ENCODE measurements at regions not wholly inside any gene's neighbourhood (a gene's known extent, or its start where the extent isn't known, plus 50 kb on each side); places are given as distances from the start of the nearest gene placed in this dataset.
"Not testable (repeated sequence)": the region's sequence is repeated elsewhere in the genome, so short reads cannot be mapped to it uniquely, and the experiment has no call there.

DNA sequence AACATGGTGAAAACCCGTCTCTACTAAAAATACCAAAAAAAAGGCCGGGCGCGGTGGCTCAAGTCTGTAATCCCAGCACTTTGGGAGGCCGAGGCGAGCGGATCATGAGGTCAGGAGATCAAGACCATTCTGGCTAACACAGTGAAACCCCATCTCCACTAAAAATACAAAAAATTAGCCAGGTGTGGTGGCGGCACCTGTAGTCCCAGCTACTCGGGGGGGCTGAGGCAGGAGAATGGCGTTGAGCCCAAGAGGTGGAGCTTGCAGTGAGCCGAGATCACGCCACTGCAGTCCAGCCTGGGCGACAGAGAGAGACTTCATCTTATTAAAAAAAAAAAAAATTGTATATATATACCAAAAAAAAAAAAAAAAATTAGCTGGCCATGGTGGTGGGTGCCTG lies 533.8 kb downstream of the DMRTA1 start:
- H3K4me1 Mint-ChIP-seq (ENCODE audit: low read depth); DNase-seq; H3K27ac Mint-ChIP-seq; H3K36me3 Mint-ChIP-seq (ENCODE audit: insufficient read depth in 2 of 2); H3K27me3 Mint-ChIP-seq (ENCODE audit: low read depth); H3K9me3 Mint-ChIP-seq; H3K4me3 Mint-ChIP-seq; ATAC-seq (replicated peaks in 1 of 2): not testable (repeated sequence)

GRCh38 chr9:22986556-22986955 lies 539.9 kb downstream of the DMRTA1 start:
- H3K27ac Mint-ChIP-seq = no peak overlapping the region
- H3K36me3 Mint-ChIP-seq (ENCODE audit: insufficient read depth in 2 of 2) = no peaks in the 10 kb centered on the region
- H3K4me1 Mint-ChIP-seq (ENCODE audit: low read depth) = no peaks in the 10 kb centered on the region
- H3K4me3 Mint-ChIP-seq = no peak overlapping the region
- ATAC-seq (replicated peaks in 1 of 2) (no peak), DNase-seq (no peak)
- no peaks in the 10 kb centered on the region for H3K27me3 Mint-ChIP-seq (ENCODE audit: low read depth)
- H3K9me3 Mint-ChIP-seq = peaks cover 6 to 12% of the 10 kb centered on the region in 2 donors

DNA sequence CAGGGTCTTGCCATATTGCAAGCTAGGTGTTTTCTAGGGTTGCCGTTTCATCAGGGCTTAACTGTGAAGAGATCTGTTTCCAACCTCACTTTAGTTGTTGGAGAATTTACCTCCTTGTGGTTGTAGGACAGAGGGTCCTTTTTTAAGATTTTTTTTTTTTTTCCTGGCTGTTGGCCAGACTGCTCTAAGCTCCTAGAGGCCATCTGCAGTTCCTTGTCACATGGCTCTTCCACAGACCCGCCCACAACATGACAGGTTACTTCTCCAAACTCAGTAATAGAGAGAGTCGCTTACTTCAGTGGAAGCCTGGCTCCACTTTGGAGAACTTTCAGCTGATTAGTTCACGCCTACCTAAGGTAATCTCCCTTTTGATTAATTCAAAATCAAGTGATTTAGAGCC lies 543.7 kb downstream of the DMRTA1 start:
- Mint-ChIP-seq H3K36me3 (ENCODE audit: insufficient read depth in 2 of 2) (no peaks in the 10 kb centered on the region), H3K4me3 (no peak overlapping the region), H3K27me3 (ENCODE audit: low read depth) (no peaks in the 10 kb centered on the region), H3K4me1 (ENCODE audit: low read depth) (no peaks in the 10 kb centered on the region), H3K27ac (no peak overlapping the region), H3K9me3 (peaks cover 6 to 9% of the 10 kb centered on the region in 2 donors)
- DNase-seq (no peak), ATAC-seq (replicated peaks in 1 of 2) (no peak)

DNA sequence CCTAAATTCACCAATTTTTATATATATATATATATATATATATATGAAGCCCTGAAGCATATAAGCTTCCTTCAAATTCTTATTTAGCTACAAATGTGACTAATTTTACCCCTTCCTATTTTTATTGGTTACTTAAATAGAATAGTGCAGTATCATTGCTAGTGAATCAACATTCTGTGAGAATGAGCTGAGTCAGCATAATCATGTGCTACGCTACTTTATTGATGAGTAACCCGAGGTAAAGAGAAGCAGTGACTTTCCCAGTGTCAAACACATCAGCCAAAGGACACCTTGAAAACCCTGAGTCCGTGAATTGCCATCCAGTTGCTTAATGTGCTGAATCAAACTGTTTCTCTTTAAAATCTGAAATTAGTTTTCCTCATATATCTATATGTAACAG lies 546.2 kb downstream of the DMRTA1 start:
- no peak overlapping the region for H3K27ac Mint-ChIP-seq
- ATAC-seq (replicated peaks in 1 of 2) (no peak), DNase-seq (no peak)
- no peaks in the 10 kb centered on the region for H3K36me3 Mint-ChIP-seq (ENCODE audit: insufficient read depth in 2 of 2)
- H3K27me3 Mint-ChIP-seq (ENCODE audit: low read depth) = no peaks in the 10 kb centered on the region
- H3K4me1 Mint-ChIP-seq (ENCODE audit: low read depth) = no peaks in the 10 kb centered on the region
- peaks cover 7% of the 10 kb centered on the region in 2 donors for H3K9me3 Mint-ChIP-seq
- no peak overlapping the region for H3K4me3 Mint-ChIP-seq

GRCh38 chr9:22997923-22998322 lies 551.3 kb downstream of the DMRTA1 start:
- Mint-ChIP-seq H3K4me1 (ENCODE audit: low read depth) (no peaks in the 10 kb centered on the region), H3K36me3 (ENCODE audit: insufficient read depth in 2 of 2) (no peaks in the 10 kb centered on the region), H3K27me3 (ENCODE audit: low read depth) (no peaks in the 10 kb centered on the region), H3K27ac (no peak overlapping the region), H3K9me3 (peaks cover 6 to 9% of the 10 kb centered on the region in 2 donors), H3K4me3 (no peak overlapping the region)
- ATAC-seq (replicated peaks in 1 of 2) (no peak), DNase-seq (no peak)

- DNase-seq (no peak), ATAC-seq (replicated peaks in 1 of 2) (no peak)
- H3K27me3 Mint-ChIP-seq (ENCODE audit: low read depth) = no peaks in the 10 kb centered on the region
- peaks cover 5 to 6% of the 10 kb centered on the region in 2 donors for H3K9me3 Mint-ChIP-seq
- H3K4me1 Mint-ChIP-seq (ENCODE audit: low read depth) = no peaks in the 10 kb centered on the region
- no peak overlapping the region for H3K4me3 Mint-ChIP-seq
- no peak overlapping the region for H3K27ac Mint-ChIP-seq
- H3K36me3 Mint-ChIP-seq (ENCODE audit: insufficient read depth in 2 of 2) = no peaks in the 10 kb centered on the region
Measured at GRCh38 chr9:23005156-23005555, 558.5 kb downstream of the DMRTA1 start.

GRCh38 chr9:23006127-23006526 lies 559.5 kb downstream of the DMRTA1 start:
- H3K27ac Mint-ChIP-seq = no peak overlapping the region
- ATAC-seq (replicated peaks in 1 of 2) = no peak
- H3K36me3 Mint-ChIP-seq (ENCODE audit: insufficient read depth in 2 of 2) = no peaks in the 10 kb centered on the region
- no peak overlapping the region for H3K4me3 Mint-ChIP-seq
- no peaks in the 10 kb centered on the region for H3K4me1 Mint-ChIP-seq (ENCODE audit: low read depth)
- DNase-seq = no peak
- peaks cover 2 to 6% of the 10 kb centered on the region in 2 donors for H3K9me3 Mint-ChIP-seq
- no peaks in the 10 kb centered on the region for H3K27me3 Mint-ChIP-seq (ENCODE audit: low read depth)

DNA sequence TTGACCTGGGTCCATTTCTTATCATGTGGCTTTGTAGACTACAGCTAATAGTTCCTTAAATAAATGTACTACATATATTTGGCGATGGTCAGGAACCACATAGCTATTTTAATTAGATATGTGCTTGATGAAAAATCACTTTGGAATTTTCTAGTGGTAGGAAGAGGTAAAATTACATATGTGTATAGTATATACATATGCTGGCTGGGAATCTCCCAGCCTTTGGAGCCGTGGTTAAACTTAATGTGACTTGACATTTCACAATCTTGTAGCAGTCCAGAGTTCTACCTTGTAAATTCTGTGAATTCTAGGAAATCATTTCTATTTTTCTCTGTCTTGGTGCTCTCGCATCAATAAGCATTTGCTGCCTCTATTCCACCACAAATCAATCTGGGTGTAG lies 565.0 kb downstream of the DMRTA1 start:
- H3K4me1 Mint-ChIP-seq (ENCODE audit: low read depth) = no peaks in the 10 kb centered on the region
- H3K27me3 Mint-ChIP-seq (ENCODE audit: low read depth) = no peaks in the 10 kb centered on the region
- H3K36me3 Mint-ChIP-seq (ENCODE audit: insufficient read depth in 2 of 2) = no peaks in the 10 kb centered on the region
- ATAC-seq (replicated peaks in 1 of 2) (no peak), DNase-seq (no peak)
- no peak overlapping the region for H3K4me3 Mint-ChIP-seq
- peaks cover 0 to 2% of the 10 kb centered on the region in 2 donors for H3K9me3 Mint-ChIP-seq
- no peak overlapping the region for H3K27ac Mint-ChIP-seq

DNA sequence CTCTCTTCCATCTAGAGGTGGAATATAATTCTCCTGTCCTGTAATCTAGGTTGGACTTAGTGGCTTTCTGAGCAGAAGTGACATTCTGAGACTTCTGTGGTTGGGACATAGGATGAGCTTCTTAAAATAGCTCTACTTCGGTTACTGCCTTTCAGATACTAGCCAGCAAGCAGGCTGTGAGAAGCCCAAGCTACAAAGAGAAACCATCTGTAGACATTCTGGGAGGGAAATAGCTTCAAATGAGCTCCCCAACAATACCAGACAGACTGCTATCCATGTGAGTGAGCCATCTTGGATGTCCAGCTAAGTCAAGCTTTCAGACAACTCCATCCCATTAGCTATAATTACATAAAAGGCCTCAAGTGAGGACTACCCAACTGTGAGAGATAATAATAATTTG lies 568.9 kb downstream of the DMRTA1 start:
- Mint-ChIP-seq H3K4me1 (ENCODE audit: low read depth) (no peaks in the 10 kb centered on the region), H3K27me3 (ENCODE audit: low read depth) (no peaks in the 10 kb centered on the region), H3K4me3 (no peak overlapping the region), H3K36me3 (ENCODE audit: insufficient read depth in 2 of 2) (peaks cover 0 to 2% of the 10 kb centered on the region in 2 donors), H3K27ac (no peak overlapping the region), H3K9me3 (peaks cover 1% of the 10 kb centered on the region in 2 donors)
- no peak for ATAC-seq (replicated peaks in 1 of 2)
- no peak for DNase-seq

GRCh38 chr9:23036416-23036815 lies 589.8 kb downstream of the DMRTA1 start:
- ATAC-seq (replicated peaks in 1 of 2) (no peak), DNase-seq (no peak)
- no peaks in the 10 kb centered on the region for H3K4me1 Mint-ChIP-seq (ENCODE audit: low read depth)
- no peak overlapping the region for H3K27ac Mint-ChIP-seq
- peaks cover 8 to 11% of the 10 kb centered on the region in 2 donors for H3K9me3 Mint-ChIP-seq
- no peaks in the 10 kb centered on the region for H3K27me3 Mint-ChIP-seq (ENCODE audit: low read depth)
- H3K36me3 Mint-ChIP-seq (ENCODE audit: insufficient read depth in 2 of 2) = no peaks in the 10 kb centered on the region
- no peak overlapping the region for H3K4me3 Mint-ChIP-seq

DNA sequence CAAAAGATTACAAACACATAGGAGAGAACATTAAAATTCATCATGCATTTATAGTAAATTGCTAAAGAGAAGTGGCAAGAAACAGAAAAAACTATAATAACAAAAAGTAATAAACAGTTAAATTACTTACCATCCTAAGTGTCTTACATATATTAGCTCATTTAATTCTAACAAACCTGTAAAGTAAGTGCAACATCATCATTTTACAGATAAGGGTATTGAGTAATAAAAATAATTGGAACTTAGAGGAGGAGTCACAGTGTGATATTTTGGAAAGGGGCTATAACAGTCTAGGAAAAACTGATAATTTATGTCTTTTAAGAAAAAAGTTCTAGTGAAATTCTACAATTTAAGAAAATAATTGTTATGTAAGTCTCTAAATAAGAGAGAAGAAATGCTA lies 592.8 kb downstream of the DMRTA1 start:
- no peak for ATAC-seq (replicated peaks in 1 of 2)
- Mint-ChIP-seq H3K27me3 (ENCODE audit: low read depth) (no peaks in the 10 kb centered on the region), H3K4me1 (ENCODE audit: low read depth) (no peaks in the 10 kb centered on the region), H3K36me3 (ENCODE audit: insufficient read depth in 2 of 2) (no peaks in the 10 kb centered on the region), H3K4me3 (no peak overlapping the region), H3K9me3 (peaks cover 3 to 6% of the 10 kb centered on the region in 2 donors), H3K27ac (no peak overlapping the region)
- no peak for DNase-seq

DNA sequence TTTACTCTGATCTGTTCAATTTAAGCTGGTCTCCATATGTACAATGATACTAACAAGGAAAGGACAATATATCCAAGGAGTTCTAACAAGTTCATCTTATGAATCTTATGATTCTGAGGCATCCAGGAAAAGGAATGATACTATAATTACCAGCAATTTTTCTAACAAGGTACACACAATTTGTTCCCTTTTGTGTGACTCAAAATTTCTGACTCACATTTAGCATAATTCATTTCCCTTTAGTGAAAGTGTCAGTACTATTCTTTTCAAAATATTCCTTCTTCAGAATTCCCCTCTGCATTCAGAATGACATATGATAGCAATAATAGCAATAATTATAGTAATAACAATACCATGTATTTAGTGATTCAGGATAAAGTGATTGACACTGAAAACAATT lies 594.8 kb downstream of the DMRTA1 start:
- Mint-ChIP-seq H3K4me3 (no peak overlapping the region), H3K9me3 (peaks cover 3 to 6% of the 10 kb centered on the region in 2 donors), H3K27me3 (ENCODE audit: low read depth) (no peaks in the 10 kb centered on the region), H3K4me1 (ENCODE audit: low read depth) (no peaks in the 10 kb centered on the region), H3K36me3 (ENCODE audit: insufficient read depth in 2 of 2) (peaks cover 0 to 2% of the 10 kb centered on the region in 2 donors), H3K27ac (no peak overlapping the region)
- ATAC-seq (replicated peaks in 1 of 2) (no peak), DNase-seq (no peak)

- Mint-ChIP-seq H3K4me3 (no peak overlapping the region), H3K9me3 (peaks cover 6 to 11% of the 10 kb centered on the region in 2 donors), H3K4me1 (ENCODE audit: low read depth) (no peaks in the 10 kb centered on the region), H3K27me3 (ENCODE audit: low read depth) (no peaks in the 10 kb centered on the region), H3K36me3 (ENCODE audit: insufficient read depth in 2 of 2) (peaks cover 0 to 2% of the 10 kb centered on the region in 2 donors), H3K27ac (no peak overlapping the region)
- DNase-seq = no peak
- ATAC-seq (replicated peaks in 1 of 2) = no peak
Measured at GRCh38 chr9:23044549-23044948, 597.9 kb downstream of the DMRTA1 start.

DNA sequence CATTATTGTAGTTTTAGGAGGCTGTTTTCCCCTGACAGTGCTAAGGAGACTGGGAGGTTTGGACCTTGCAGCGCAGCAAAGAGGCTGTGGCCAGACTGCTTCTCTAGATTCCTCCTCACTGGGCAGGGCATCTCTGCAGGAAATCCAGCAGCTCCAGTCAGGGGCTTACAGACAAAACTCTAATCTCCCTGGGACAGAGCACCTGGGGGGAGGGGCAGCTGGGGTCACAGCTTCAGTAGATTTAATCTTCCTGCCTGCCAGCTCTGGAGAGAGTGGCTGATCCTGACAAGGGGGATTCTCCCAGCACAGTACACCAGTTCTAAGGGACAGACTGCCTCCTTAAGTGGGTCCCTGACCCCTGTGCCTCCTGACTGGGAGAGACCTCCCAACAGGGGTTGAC lies 599.4 kb downstream of the DMRTA1 start:
- H3K9me3 Mint-ChIP-seq = peaks cover 8 to 11% of the 10 kb centered on the region in 2 donors
- not testable (repeated sequence) for H3K4me1 Mint-ChIP-seq (ENCODE audit: low read depth); H3K27me3 Mint-ChIP-seq (ENCODE audit: low read depth); H3K4me3 Mint-ChIP-seq; DNase-seq; ATAC-seq (replicated peaks in 1 of 2); H3K36me3 Mint-ChIP-seq (ENCODE audit: insufficient read depth in 2 of 2); H3K27ac Mint-ChIP-seq

Data from activated T-cell treated with anti-CD3 and anti-CD28 coated beads, Interleukin-2, amount 50 U/mL, for 72 hours (primary cell).